ENCODE measurements at regions not wholly inside any gene's neighbourhood (a gene's known extent, or its start where the extent isn't known, plus 50 kb on each side); places are given as distances from the start of the nearest gene placed in this dataset.

DNA sequence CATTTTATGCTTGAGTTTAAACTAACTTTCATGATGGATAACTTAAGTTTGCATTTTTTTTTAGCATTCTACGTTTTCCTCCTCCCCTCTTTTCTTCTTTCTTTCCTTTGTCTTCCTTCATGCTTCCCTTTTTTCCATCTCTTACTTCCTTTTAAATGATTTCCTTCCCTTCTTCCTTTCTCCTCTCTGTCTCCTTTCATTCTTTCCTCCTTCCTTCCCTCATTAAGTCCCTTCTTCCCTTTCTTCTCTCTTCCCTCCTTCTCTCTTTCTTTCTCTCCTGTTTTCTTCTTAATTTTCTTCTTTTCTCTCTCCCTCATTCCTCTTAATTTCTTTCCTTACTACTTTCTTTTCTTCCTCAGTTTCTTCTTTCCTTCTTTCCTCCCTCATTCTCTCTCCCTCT is 376.0 kb downstream of the LRIG3 start:
- no peaks in the 10 kb centered on the region for H3K79me2 ChIP-seq (ENCODE audit: low read length)
- no peaks in the 10 kb centered on the region for H3K27me3 ChIP-seq (ENCODE audit: low read length)
- no peaks in the 10 kb centered on the region for H4K20me1 ChIP-seq (ENCODE audit: low read length)
- ATAC-seq (no peak), DNase-seq (no peak)
- no peak overlapping the region for H3K4me2 ChIP-seq (ENCODE audit: low read length)
- H3K4me3 ChIP-seq (ENCODE audit: low read length): no peak overlapping the region
- ChIA-PET CTCF (no interaction called here), POLR2A (ENCODE audit: unreplicated experiment) (no interaction called here)
- no peaks in the 10 kb centered on the region for H3K36me3 ChIP-seq (ENCODE audit: low read depth, low read length)
- BruUV-seq (replicated peaks): no TSS peak
- H3K9me2 ChIP-seq (replicated peaks; ENCODE audit: low read length): no peaks in the 10 kb centered on the region
- no peak overlapping the region for H2AFZ ChIP-seq (ENCODE audit: low read length)
- no peak overlapping the region for H3K9ac ChIP-seq (ENCODE audit: low read length)
- no peak overlapping the region for H3K27ac ChIP-seq (ENCODE audit: low read length)
- no peaks in the 10 kb centered on the region for H3K9me3 ChIP-seq (ENCODE audit: low read length)
- H3K4me1 ChIP-seq (ENCODE audit: insufficient read depth, low read length): peaks cover 14% of the 10 kb centered on the region; the same call in 1 of the 2 replicates
- intact Hi-C loops (cut with micrococcal nuclease): loop anchor here (10.0 kb wide), 1 partner anchor 371 kb away; no protein-coding TSS in a partner anchor
- TF ChIP-seq EZH2 (IDR thresholded peaks at IDR 0.05; ENCODE audit: low read length, unreplicated experiment) (no peak), EZH2phosphoT487 (IDR thresholded peaks at IDR 0.05; ENCODE audit: borderline replicate concordance, low read length) (no peak)
- TF ChIP-seq, protein P1, sequence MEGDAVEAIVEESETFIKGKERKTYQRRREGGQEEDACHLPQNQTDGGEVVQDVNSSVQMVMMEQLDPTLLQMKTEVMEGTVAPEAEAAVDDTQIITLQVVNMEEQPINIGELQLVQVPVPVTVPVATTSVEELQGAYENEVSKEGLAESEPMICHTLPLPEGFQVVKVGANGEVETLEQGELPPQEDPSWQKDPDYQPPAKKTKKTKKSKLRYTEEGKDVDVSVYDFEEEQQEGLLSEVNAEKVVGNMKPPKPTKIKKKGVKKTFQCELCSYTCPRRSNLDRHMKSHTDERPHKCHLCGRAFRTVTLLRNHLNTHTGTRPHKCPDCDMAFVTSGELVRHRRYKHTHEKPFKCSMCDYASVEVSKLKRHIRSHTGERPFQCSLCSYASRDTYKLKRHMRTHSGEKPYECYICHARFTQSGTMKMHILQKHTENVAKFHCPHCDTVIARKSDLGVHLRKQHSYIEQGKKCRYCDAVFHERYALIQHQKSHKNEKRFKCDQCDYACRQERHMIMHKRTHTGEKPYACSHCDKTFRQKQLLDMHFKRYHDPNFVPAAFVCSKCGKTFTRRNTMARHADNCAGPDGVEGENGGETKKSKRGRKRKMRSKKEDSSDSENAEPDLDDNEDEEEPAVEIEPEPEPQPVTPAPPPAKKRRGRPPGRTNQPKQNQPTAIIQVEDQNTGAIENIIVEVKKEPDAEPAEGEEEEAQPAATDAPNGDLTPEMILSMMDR (conservative IDR thresholded peaks at IDR 0.05; ENCODE audit: low read depth, low read length): no peak
- H3F3A ChIP-seq (ENCODE audit: low read length, unreplicated experiment): no peaks in the 10 kb centered on the region

DNA sequence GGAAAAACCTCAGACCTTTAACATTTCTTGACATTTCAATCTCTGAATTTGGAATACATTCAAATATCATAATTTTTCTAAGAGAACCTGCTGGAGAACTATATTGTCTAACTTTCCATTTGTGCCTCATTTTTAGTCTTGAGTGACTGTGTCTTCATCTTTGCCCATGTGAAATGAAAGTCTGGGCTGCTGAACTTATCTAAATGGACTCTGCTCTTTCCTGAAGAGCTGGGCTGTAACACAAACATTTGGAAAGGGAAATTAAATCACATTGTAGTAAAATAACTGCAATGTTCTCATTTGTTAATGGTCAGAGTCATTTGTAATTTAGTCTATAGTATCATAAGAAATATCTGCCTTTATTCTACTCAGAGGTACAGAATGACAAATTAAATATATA is 373.1 kb downstream of the LRIG3 start:
- Histone ChIP-seq H3K9me2 (replicated peaks; ENCODE audit: low read length) (no peaks in the 10 kb centered on the region), H3K4me2 (ENCODE audit: low read length) (no peak overlapping the region), H4K20me1 (ENCODE audit: low read length) (no peaks in the 10 kb centered on the region), H3K9ac (ENCODE audit: low read length) (no peak overlapping the region), H3F3A (ENCODE audit: low read length, unreplicated experiment) (no peaks in the 10 kb centered on the region), H3K27me3 (ENCODE audit: low read length) (no peaks in the 10 kb centered on the region), H3K4me1 (ENCODE audit: insufficient read depth, low read length) (no peaks in the 10 kb centered on the region), H3K27ac (ENCODE audit: low read length) (no peak overlapping the region), H3K4me3 (ENCODE audit: low read length) (no peak overlapping the region), H2AFZ (ENCODE audit: low read length) (no peak overlapping the region), H3K79me2 (ENCODE audit: low read length) (no peaks in the 10 kb centered on the region), H3K36me3 (ENCODE audit: low read depth, low read length) (no peaks in the 10 kb centered on the region), H3K9me3 (ENCODE audit: low read length) (no peaks in the 10 kb centered on the region)
- ChIA-PET POLR2A (ENCODE audit: unreplicated experiment) (no interaction called here), CTCF (no interaction called here)
- intact Hi-C loops (cut with micrococcal nuclease): loop anchor here (10.0 kb wide), 1 partner anchor 368 kb away; no protein-coding TSS in a partner anchor
- TF ChIP-seq EZH2 (IDR thresholded peaks at IDR 0.05; ENCODE audit: low read length, unreplicated experiment) (no peak), EZH2phosphoT487 (IDR thresholded peaks at IDR 0.05; ENCODE audit: borderline replicate concordance, low read length) (no peak)
- TF ChIP-seq, protein P1 (conservative IDR thresholded peaks at IDR 0.05; ENCODE audit: low read depth, low read length): no peak
- BruUV-seq (replicated peaks): no TSS peak
- ATAC-seq: no peak
- no peak for DNase-seq

DNA sequence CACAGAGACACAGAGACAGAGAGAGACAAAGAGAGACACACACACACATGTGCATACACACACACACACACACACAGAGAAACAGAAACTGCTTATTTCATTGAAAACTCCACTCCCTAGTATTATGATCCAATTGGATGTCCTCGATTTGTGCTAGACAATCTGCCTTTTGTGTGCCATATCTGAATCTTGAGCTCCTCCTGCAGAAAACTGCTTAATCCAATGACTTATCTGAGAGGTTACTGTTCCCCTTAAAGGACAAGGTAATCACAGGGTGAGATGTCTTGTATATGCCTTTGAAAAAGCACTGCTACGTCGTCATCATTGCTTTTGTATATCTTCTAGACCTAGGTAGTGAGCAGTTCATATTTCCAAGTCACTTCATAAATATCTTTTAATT is 371.5 kb downstream of the LRIG3 start:
- Histone ChIP-seq H3K79me2 (ENCODE audit: low read length) (no peaks in the 10 kb centered on the region), H2AFZ (ENCODE audit: low read length) (no peak overlapping the region), H3K4me2 (ENCODE audit: low read length) (no peak overlapping the region), H3K9me2 (replicated peaks; ENCODE audit: low read length) (no peaks in the 10 kb centered on the region), H3K36me3 (ENCODE audit: low read depth, low read length) (no peaks in the 10 kb centered on the region), H3K4me3 (ENCODE audit: low read length) (no peak overlapping the region), H3K9me3 (ENCODE audit: low read length) (no peaks in the 10 kb centered on the region), H3K4me1 (ENCODE audit: insufficient read depth, low read length) (no peaks in the 10 kb centered on the region), H4K20me1 (ENCODE audit: low read length) (no peaks in the 10 kb centered on the region), H3K27me3 (ENCODE audit: low read length) (no peaks in the 10 kb centered on the region), H3F3A (ENCODE audit: low read length, unreplicated experiment) (no peaks in the 10 kb centered on the region), H3K9ac (ENCODE audit: low read length) (no peak overlapping the region), H3K27ac (ENCODE audit: low read length) (no peak overlapping the region)
- no peak for ATAC-seq
- CTCF ChIA-PET: interaction anchor here (0.6 kb wide), 1 partner anchor 115 kb away, joined by 5 read pairs; no protein-coding TSS in a partner anchor
- POLR2A ChIA-PET (ENCODE audit: unreplicated experiment): no interaction called here
- no peak for DNase-seq
- BruUV-seq (replicated peaks): no TSS peak
- intact Hi-C loops (cut with micrococcal nuclease): loop anchor here (10.0 kb wide), 1 partner anchor 366 kb away; no protein-coding TSS in a partner anchor
- TF ChIP-seq, protein P1 (conservative IDR thresholded peaks at IDR 0.05; ENCODE audit: low read depth, low read length): no peak
- TF ChIP-seq EZH2phosphoT487 (IDR thresholded peaks at IDR 0.05; ENCODE audit: borderline replicate concordance, low read length) (no peak), EZH2 (IDR thresholded peaks at IDR 0.05; ENCODE audit: low read length, unreplicated experiment) (no peak)
